Left ventricle myocardium inferior (tissue), 1 donor: ENCODE measurements at regions not wholly inside any gene's neighbourhood (a gene's known extent, or its start where the extent isn't known, plus 50 kb on each side); places are given as distances from the start of the nearest gene placed in this dataset.

Experiments
- DNase-seq: peaks from one replicate; pipeline ENCODE4 v3.0.0-alpha.2; 2020
- H3K27ac ChIP-seq: fragments of 200-600 bp; replicated peaks from 2 replicates; pipeline ENCODE4 v1.8.0; 2021
- H3K27me3 ChIP-seq: fragments of 200-600 bp; 2 replicates; pipeline ENCODE4 v1.8.0; 2021; ENCODE audit warnings: low read depth
- H3K36me3 ChIP-seq: fragments of 200-600 bp; 2 replicates; pipeline ENCODE4 v1.8.0; 2021
- H3K4me1 ChIP-seq: fragments of 200-600 bp; 2 replicates; pipeline ENCODE4 v1.8.0; 2021
- H3K4me3 ChIP-seq: fragments of 200-600 bp; 2 replicates; pipeline ENCODE4 v1.8.0; 2021; ENCODE audit warnings: mild to moderate bottlenecking, moderate library complexity
- H3K9me3 ChIP-seq: fragments of 200-600 bp; replicated peaks from 2 replicates; pipeline ENCODE4 v1.8.0; 2021
- CTCF ChIP-seq: fragments of 200-600 bp; IDR thresholded peaks from 2 replicates; pipeline ENCODE4 v1.8.0; 2021; ENCODE audit warnings: antibody characterized with exemption, mild to moderate bottlenecking, borderline replicate concordance
- intact Hi-C: fragments of 100-400 bp; cut with micrococcal nuclease; formaldehyde crosslinking; loops from one replicate; pipeline ENCODE4 v1.11.0; 2022
- donor health status: DM: no; HTN: yes; CAD: no; lungs with severe emphysema.

- H3K4me3 ChIP-seq, result no peak overlapping the region
- intact Hi-C loops, result no loop called here
- no peaks in the 10 kb centered on the region for H3K4me1 ChIP-seq
- no peak for TF ChIP-seq CTCF
- no peaks in the 10 kb centered on the region for H3K27me3 ChIP-seq
- peaks cover 18% of the 10 kb centered on the region for H3K9me3 ChIP-seq
- no peaks in the 10 kb centered on the region for H3K36me3 ChIP-seq
- no peak for DNase-seq
- no peak overlapping the region for H3K27ac ChIP-seq
Measured at GRCh38 chr1:195576641-195577040, 1031.6 kb downstream of the KCNT2 start.

GRCh38 chr1:195574511-195574910 is 1033.7 kb downstream of the KCNT2 start:
- H3K4me3 ChIP-seq, result no peak overlapping the region
- no peaks in the 10 kb centered on the region for H3K27me3 ChIP-seq
- no peaks in the 10 kb centered on the region for H3K4me1 ChIP-seq
- H3K36me3 ChIP-seq, result no peaks in the 10 kb centered on the region
- peaks cover 18% of the 10 kb centered on the region for H3K9me3 ChIP-seq
- no peak overlapping the region for H3K27ac ChIP-seq
- intact Hi-C loops, result no loop called here
- TF ChIP-seq CTCF, result no peak
- no peak for DNase-seq

GRCh38 chr1:195569934-195570333 is 1038.3 kb downstream of the KCNT2 start:
- no peaks in the 10 kb centered on the region for H3K4me1 ChIP-seq
- TF ChIP-seq CTCF, result no peak
- intact Hi-C loops, result no loop called here

GRCh38 chr1:195568389-195568788 is 1039.9 kb downstream of the KCNT2 start:
- Histone ChIP-seq H3K27ac (no peak overlapping the region), H3K4me3 (no peak overlapping the region), H3K27me3 (no peaks in the 10 kb centered on the region), H3K9me3 (peaks cover 14% of the 10 kb centered on the region), H3K36me3 (no peaks in the 10 kb centered on the region), H3K4me1 (no peaks in the 10 kb centered on the region)
- no peak for TF ChIP-seq CTCF
- DNase-seq, result no peak
- intact Hi-C loops, result no loop called here

More at GRCh38 chr1:195569934-195570333, 1038.3 kb downstream of the KCNT2 start:
- Histone ChIP-seq H3K9me3 (peaks cover 18% of the 10 kb centered on the region), H3K27ac (no peak overlapping the region), H3K36me3 (no peaks in the 10 kb centered on the region), H3K27me3 (no peaks in the 10 kb centered on the region), H3K4me3 (no peak overlapping the region)
- DNase-seq, result no peak

- DNase-seq, result no peak
- Histone ChIP-seq H3K4me1 (no peaks in the 10 kb centered on the region), H3K4me3 (no peak overlapping the region), H3K27me3 (no peaks in the 10 kb centered on the region), H3K9me3 (peaks cover 15% of the 10 kb centered on the region), H3K27ac (no peak overlapping the region), H3K36me3 (no peaks in the 10 kb centered on the region)
- intact Hi-C loops, result no loop called here
- no peak for TF ChIP-seq CTCF
Measured at GRCh38 chr1:195562074-195562473, 1046.2 kb downstream of the KCNT2 start.
